Activated CD8-positive, alpha-beta memory T cell treated with anti-CD3 and anti-CD28 coated beads for 36 hours (primary cell): ENCODE measurements at regions not wholly inside any gene's neighbourhood (a gene's known extent, or its start where the extent isn't known, plus 50 kb on each side); places are given as distances from the start of the nearest gene placed in this dataset.
"Not testable (repeated sequence)": the region's sequence is repeated elsewhere in the genome, so short reads cannot be mapped to it uniquely, and the experiment has no call there.

Source experiments
- CTCF ChIA-PET: fragments of 350-600 bp; sonication (Branson Sonifier 250); formaldehyde crosslinking; loops from one replicate; lab custom pipeline; 2021; ENCODE audit warnings: antibody characterized with exemption; lab: Charles Lee
- POLR2A ChIA-PET: fragments of 350-600 bp; sonication (Branson Sonifier 250); formaldehyde crosslinking; loops from one replicate; lab custom pipeline; 2021; ENCODE audit warnings: antibody characterized with exemption; lab: Charles Lee

- POLR2A ChIA-PET, result interaction anchor here (0.7 kb wide), 1 partner anchor 75 kb away, joined by 3 read pairs; no protein-coding TSS in a partner anchor
- CTCF ChIA-PET, result interaction anchor here (0.6 to 0.7 kb wide), 2 partner anchors 32 to 572 kb away, joined by 3 read pairs; no protein-coding TSS in a partner anchor
Measured at GRCh38 chr6:144673807-144674206, 388.7 kb downstream of the UTRN start.

DNA sequence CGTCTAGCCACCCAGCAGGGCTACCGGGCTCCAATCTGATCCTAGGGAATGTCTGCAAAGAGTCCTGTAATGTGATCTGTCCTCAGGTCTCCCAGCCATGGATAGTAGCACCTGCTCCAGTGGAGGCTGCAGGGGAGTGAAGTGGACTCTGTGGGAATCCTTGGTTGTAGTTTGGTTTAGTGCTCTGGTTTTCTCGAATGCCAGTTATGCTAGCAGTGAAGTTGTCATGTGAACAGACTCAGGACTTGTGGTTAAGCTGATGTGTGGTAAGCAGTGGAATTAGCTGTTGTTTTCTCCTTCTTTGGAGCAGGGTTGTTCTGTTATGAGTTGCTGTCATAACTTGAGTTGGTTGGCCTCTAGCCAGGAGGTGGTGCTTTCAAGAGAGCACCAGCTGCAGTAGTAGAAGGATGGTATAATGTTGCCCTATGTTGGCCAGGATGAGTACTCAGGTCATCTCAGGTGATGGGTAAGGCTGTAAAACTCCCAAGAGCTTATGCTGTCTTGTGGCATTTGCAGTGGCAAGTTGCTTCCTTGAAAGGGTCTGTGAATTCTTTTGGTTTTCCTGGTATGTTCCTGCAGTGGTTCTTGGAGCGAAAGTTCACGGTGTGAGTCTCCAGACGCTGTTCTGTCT lies 390.2 kb downstream of the UTRN start:
- POLR2A ChIA-PET, result no interaction called here
- CTCF ChIA-PET, result no interaction called here

DNA sequence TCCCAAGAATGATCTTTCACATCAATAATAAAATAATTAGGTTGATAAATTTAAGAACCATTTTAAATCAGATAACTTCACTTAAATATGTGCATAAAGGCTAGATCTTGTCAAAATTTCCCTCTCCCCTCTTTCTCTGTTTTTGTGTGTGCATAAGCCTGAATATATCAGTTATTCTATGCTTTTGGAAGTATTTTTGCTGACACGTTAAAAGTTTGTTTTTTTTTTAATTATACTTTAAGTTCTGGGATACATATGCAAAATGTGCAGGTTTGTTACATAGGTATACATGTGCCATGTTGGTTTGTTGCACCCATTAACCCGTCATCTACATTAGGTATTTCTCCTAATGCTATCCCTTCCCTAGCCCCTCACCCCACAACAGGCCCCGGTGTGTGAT lies 391.2 kb downstream of the UTRN start:
- CTCF ChIA-PET, POLR2A ChIA-PET: not testable (repeated sequence)

DNA sequence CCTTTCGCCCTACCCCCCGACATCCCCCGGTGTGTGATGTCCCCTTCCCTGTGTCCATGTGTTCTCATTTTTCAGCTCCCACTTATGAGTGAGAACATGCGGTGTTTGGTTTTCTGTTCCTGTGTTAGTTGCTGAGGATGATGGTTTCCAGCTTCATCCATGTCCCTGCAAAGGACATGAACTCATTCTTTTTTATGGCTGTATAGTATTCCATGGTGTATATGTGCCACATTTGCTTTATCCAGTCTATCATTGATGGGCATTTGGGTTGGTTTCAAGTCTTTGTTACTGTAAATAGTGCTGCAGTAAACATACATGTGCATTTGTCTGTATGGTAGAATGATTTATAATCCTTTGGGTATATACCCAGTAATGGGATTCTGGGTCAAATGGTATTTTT lies 392.1 kb downstream of the UTRN start:
- POLR2A ChIA-PET, CTCF ChIA-PET: not testable (repeated sequence)

GRCh38 chr6:144678844-144679243 lies 393.7 kb downstream of the UTRN start:
- CTCF ChIA-PET, result no interaction called here
- POLR2A ChIA-PET, result no interaction called here

DNA sequence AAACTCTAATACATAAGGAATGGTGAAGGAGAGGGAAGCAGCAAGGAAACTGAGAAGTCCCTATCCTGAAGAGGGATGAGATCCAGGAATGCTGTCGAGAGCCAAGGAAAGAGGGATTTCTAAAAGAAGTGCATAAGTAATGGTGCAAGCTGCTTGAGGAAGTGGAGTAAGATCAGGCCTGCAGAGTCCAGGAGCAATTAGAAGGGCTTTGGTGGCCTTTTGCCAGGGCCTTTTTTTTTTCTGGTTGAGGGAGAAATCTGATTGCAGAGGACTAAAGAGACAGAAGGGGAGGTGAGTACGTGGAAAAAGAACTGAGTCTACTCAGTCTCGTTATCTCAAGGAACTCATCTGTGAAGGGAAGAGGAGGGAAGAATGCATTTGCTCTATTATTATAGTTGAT lies 396.2 kb downstream of the UTRN start:
- ChIA-PET CTCF (no interaction called here), POLR2A (no interaction called here)

DNA sequence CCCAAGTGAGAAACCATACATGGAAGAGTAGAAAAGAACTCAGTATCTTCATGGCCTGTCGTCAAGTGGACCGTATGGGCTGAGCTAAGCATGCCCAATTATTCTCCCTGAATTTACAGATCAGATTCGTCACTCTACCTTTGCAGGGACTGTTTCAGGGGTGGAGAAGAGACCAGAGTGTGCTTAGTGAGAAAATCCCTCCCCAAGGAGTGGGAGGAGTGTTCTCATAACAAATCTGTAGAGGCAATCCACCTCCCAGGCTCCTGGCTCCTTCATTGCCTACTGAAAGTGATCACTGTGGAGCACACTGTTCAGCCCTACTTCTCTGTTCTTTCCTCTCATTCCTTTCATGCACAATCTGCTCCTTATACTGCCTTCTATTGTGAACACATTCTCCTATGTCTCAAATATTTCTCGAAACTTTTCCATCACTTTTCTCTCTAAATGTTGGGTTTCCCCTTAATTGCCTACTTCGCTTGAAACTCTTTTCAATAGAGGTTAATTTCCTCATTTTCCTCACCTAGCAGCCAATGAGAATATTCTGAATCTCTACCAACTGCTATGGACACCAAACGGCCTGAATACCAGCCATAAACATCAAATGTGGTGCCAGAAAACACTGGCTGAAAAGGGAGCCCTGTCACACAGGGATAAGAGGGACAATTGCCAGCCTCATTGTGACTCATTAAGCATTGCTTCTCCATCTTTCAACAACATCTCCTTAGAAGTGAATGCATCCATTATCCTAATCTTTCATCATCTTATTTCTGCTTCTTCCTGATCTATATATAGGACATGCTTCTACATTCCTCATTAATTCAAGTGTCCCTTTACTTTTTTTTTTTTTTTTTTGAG lies 398.3 kb downstream of the UTRN start:
- POLR2A ChIA-PET, result no interaction called here
- CTCF ChIA-PET, result no interaction called here

- ChIA-PET CTCF (no interaction called here), POLR2A (no interaction called here)
Measured at GRCh38 chr6:144688713-144689112, 403.6 kb downstream of the UTRN start.

DNA sequence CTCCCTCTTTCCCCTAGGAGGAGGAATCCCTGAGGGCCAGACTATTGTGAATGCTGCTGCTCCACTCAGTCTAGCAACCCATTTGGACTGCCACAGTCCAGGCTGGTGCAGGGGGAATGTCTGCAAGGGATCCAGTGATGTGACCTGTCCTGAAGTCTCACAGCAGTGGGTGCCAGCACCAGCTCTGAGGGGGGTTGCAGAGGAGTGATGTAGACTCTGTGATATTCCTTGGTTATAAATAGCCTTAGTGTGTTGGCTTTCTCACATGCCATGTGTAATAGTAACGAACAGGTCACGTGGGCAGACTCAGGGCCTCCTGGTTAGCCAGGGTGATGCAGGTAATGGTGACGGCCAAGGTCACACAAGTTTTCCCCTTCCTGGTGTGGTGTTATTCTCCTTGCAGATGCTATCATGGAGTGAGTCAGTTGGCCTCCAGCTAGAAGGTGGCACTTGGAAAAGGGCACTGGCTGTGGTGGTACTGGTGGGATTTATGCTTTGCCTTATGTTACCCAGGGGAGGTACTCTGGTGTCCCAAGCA lies 404.4 kb downstream of the UTRN start:
- CTCF ChIA-PET, result no interaction called here
- POLR2A ChIA-PET, result no interaction called here

GRCh38 chr6:144690133-144690532 lies 405.0 kb downstream of the UTRN start:
- ChIA-PET CTCF (no interaction called here), POLR2A (no interaction called here)

- ChIA-PET CTCF (no interaction called here), POLR2A (no interaction called here)
Measured at GRCh38 chr6:144690666-144691065, 405.5 kb downstream of the UTRN start.

DNA sequence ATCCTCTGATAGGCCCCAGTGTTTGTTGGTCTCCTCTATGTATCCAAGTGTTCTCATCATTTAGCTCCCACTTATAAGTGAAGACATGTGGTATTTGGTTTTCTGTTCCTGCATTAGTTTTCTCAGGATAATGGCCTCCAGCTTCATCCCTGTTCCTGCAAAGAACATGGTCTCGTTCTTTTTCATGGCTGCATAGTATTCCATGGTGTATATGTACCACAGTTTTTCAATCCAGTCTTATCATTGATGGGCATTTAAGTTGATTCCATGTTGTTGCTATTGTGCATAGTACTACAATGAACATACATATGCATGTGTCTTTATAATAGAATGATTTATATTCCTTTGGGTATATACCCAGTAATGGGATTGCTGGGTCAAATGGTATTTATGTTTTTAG lies 406.9 kb downstream of the UTRN start:
- POLR2A ChIA-PET, CTCF ChIA-PET: not testable (repeated sequence)

DNA sequence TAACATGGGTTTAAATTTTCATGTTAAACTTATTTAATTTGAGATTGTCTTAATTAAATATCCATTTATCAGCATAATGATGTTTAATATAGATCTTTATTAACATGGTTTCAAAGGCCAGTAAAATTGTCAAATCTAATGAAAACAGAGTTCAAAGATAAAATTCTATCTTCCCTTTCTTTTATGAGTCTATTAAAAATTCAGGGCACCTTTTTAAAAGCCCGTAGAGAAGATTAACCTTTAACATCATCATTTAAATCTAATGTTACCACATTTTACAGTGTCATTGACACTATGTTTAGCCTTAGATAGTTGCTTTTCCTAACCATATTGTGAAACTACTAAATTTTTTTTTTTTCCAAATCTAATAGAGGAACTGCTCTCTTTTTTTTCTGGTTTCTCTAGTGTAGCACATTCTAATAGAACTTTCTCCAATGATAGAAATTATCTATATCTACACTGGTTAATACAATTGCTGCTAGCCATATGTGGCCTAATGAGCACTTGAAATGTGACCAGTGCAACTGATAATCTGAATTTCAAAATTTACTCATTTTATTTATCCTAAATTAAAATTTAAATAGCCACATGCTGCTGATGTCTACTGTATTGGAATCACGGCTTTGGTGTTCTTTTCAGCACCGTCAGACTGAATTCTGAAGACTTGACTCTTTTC lies 410.9 kb downstream of the UTRN start:
- ChIA-PET POLR2A (no interaction called here), CTCF (interaction anchor here (0.8 kb wide), 1 partner anchor 103 kb away, joined by 3 read pairs; no protein-coding TSS in a partner anchor)

GRCh38 chr6:144696610-144697368 lies 411.7 kb downstream of the UTRN start:
- CTCF ChIA-PET, result no interaction called here

GRCh38 chr6:144697369-144697760 lies 412.2 kb downstream of the UTRN start:
- CTCF ChIA-PET, result no interaction called here
- POLR2A ChIA-PET, result no interaction called here

More at GRCh38 chr6:144696610-144697368, 411.7 kb downstream of the UTRN start:
- POLR2A ChIA-PET, result no interaction called here

DNA sequence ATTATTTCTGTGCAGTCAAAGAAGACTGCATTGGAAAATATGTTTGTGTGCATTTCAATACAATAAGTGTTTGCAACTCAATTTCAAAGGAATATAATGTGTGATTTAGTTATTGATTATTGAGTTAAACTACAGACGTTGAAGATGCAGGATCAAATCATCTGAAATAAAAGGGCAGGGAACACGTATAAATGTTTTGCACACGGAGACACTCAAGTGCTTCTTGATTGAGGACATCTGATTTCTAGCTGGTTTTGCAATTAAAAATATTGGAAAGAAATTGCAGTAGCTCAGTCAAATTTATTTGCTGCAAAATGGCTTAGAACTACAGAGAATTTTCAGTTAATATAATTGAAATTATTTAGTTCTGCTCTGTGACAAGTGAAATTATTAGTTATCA lies 412.7 kb downstream of the UTRN start:
- POLR2A ChIA-PET, result no interaction called here

GRCh38 chr6:144702781-144703180 lies 417.6 kb downstream of the UTRN start:
- POLR2A ChIA-PET, result no interaction called here
- CTCF ChIA-PET, result no interaction called here

More for the DNA sequence above, 412.7 kb downstream of the UTRN start:
- CTCF ChIA-PET, result no interaction called here

DNA sequence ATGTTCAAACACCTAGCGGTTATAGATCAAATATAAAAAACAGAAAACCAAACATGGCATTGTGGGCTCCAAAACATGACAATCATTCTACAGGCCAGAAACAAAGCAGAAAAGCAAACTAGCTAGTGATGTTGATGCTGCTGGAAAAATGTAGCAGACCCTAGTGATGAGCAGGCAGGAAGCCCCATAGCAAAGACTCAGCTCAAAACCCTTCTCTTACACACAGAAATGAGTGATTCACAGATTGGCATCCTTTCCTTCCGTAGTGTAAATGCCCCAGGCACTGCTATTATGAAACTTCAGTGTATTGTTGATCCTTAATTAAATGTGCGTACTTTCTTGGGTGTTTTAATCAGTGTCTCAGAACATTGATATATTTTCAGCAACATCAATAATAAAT lies 425.1 kb downstream of the UTRN start:
- POLR2A ChIA-PET, result no interaction called here
- CTCF ChIA-PET, result no interaction called here

GRCh38 chr6:144711661-144712060 lies 426.5 kb downstream of the UTRN start:
- CTCF ChIA-PET, result interaction anchor here (0.6 kb wide), 1 partner anchor 269 kb away, joined by 4 read pairs; no protein-coding TSS in a partner anchor
- POLR2A ChIA-PET, result no interaction called here
